HG03097 (cell line): ENCODE measurements at regions not wholly inside any gene's neighbourhood (a gene's known extent, or its start where the extent isn't known, plus 50 kb on each side); places are given as distances from the start of the nearest gene placed in this dataset.

Experiments
- ATAC-seq: cut with Tn5 transposase; IDR thresholded peaks from one replicate; pipeline ENCODE4 v1.9.1; 2021; ENCODE audit not compliant: unreplicated experiment, low FRiP score

GRCh38 chr15:62717496-62717895, 325.1 kb upstream of the TPM1 start:
- ATAC-seq: no peak

GRCh38 chr15:62719316-62719715, 323.2 kb upstream of the TPM1 start:
- no peak for ATAC-seq

GRCh38 chr15:62722237-62722636, 320.3 kb upstream of the TPM1 start:
- ATAC-seq: no peak

GRCh38 chr15:62726461-62726860, 316.1 kb upstream of the TPM1 start:
- ATAC-seq: no peak

GRCh38 chr15:62727501-62727900, 315.0 kb upstream of the TPM1 start:
- no peak for ATAC-seq

GRCh38 chr15:62730825-62731224, 311.7 kb upstream of the TPM1 start:
- no peak for ATAC-seq

GRCh38 chr15:62732078-62732477, 310.5 kb upstream of the TPM1 start:
- no peak for ATAC-seq

GRCh38 chr15:62734706-62735105, 307.8 kb upstream of the TPM1 start:
- no peak for ATAC-seq

GRCh38 chr15:62736756-62737155, 305.8 kb upstream of the TPM1 start:
- ATAC-seq: no peak

GRCh38 chr15:62737551-62737950, 305.0 kb upstream of the TPM1 start:
- ATAC-seq: no peak

- ATAC-seq: no peak
Measured at GRCh38 chr15:62739082-62739481, 303.5 kb upstream of the TPM1 start.

- ATAC-seq: no peak
Measured at GRCh38 chr15:62739507-62739906, 303.0 kb upstream of the TPM1 start.

- no peak for ATAC-seq
Measured at GRCh38 chr15:62740141-62741004, 302.2 kb upstream of the TPM1 start.

GRCh38 chr15:62741106-62741505, 301.4 kb upstream of the TPM1 start:
- ATAC-seq: no peak

GRCh38 chr15:62742409-62743171, 300.0 kb upstream of the TPM1 start:
- ATAC-seq: no peak

GRCh38 chr15:62745621-62746225, 296.8 kb upstream of the TPM1 start:
- no peak for ATAC-seq

GRCh38 chr15:62748196-62748595, 294.4 kb upstream of the TPM1 start:
- no peak for ATAC-seq

GRCh38 chr15:62749036-62749815, 293.3 kb upstream of the TPM1 start:
- no peak for ATAC-seq

GRCh38 chr15:62750471-62750870, 292.1 kb upstream of the TPM1 start:
- no peak for ATAC-seq

GRCh38 chr15:62752657-62753517, 289.7 kb upstream of the TPM1 start:
- no peak for ATAC-seq
